Astrocyte of the cerebellum (primary cell): ENCODE measurements at regions not wholly inside any gene's neighbourhood (a gene's known extent, or its start where the extent isn't known, plus 50 kb on each side); places are given as distances from the start of the nearest gene placed in this dataset.

Experiments
- DNase-seq: peaks from one replicate; pipeline ENCODE4 v3.0.0-alpha.2; 2011; ENCODE audit warnings: low read depth
- H3K4me3 ChIP-seq: 2 replicates; pipeline ENCODE4 v1.5.1; 2011; ENCODE audit warnings: mild to moderate bottlenecking, low read depth, low read length, moderate library complexity
- in situ Hi-C: cut with HindIII; loops from 2 replicates; pipeline ENCODE4 v1.10.0; 2017; ENCODE audit warnings: low sequenced_read_pairs
- TF ChIP-seq, protein P1 (sequence below): IDR thresholded peaks from 2 replicates; pipeline ENCODE4 v1.5.1; 2012; ENCODE audit warnings: low read length, low read depth, moderate library complexity, mild to moderate bottlenecking; ENCODE audit errors: missing control alignments

DNA sequence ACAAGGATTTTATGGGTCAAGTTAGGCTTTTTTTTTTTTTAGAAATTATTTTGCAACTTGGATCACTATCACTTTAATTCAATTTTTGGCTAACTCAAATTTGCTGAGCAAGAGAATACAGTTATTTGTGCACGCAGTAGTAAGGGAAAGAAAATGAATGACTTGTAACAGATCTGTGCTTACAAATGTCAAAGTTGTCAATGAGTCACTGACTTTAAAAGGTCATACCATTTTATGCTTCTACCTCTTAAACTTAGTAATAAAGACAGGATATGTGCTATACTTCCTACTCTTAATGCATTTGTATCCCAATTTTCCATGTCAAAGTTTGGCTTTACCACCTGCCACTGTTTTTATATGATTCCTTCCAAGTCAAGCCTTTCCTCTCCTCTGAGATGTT is 131.1 kb upstream of the FBXO33 start:
- H3K4me3 ChIP-seq = no peak overlapping the region
- in situ Hi-C loops = no loop called here

DNA sequence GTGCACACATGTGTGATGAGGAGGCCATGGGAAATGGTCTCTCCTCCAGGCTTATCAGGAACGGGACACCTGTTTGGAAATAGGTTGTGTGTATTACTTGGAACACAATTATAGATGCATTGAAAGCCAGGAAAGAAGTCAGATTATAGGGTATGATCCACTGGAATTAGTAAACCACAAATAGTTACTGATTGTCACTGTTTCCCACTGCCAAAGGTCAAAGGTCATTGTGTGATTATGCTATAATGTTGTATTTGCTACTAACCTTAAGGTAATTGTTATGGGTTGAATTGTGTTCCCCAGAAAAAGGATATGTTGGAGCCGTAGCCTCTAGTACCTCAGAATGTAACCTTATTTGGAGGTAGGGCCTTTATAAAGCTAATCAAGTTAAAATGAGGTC is 129.9 kb upstream of the FBXO33 start:
- in situ Hi-C loops = no loop called here
- no peak for DNase-seq
- TF ChIP-seq, protein P1, sequence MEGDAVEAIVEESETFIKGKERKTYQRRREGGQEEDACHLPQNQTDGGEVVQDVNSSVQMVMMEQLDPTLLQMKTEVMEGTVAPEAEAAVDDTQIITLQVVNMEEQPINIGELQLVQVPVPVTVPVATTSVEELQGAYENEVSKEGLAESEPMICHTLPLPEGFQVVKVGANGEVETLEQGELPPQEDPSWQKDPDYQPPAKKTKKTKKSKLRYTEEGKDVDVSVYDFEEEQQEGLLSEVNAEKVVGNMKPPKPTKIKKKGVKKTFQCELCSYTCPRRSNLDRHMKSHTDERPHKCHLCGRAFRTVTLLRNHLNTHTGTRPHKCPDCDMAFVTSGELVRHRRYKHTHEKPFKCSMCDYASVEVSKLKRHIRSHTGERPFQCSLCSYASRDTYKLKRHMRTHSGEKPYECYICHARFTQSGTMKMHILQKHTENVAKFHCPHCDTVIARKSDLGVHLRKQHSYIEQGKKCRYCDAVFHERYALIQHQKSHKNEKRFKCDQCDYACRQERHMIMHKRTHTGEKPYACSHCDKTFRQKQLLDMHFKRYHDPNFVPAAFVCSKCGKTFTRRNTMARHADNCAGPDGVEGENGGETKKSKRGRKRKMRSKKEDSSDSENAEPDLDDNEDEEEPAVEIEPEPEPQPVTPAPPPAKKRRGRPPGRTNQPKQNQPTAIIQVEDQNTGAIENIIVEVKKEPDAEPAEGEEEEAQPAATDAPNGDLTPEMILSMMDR = no peak
- no peak overlapping the region for H3K4me3 ChIP-seq

More for the DNA sequence above, 131.1 kb upstream of the FBXO33 start:
- TF ChIP-seq, protein P1 = no peak
- DNase-seq = no peak

DNA sequence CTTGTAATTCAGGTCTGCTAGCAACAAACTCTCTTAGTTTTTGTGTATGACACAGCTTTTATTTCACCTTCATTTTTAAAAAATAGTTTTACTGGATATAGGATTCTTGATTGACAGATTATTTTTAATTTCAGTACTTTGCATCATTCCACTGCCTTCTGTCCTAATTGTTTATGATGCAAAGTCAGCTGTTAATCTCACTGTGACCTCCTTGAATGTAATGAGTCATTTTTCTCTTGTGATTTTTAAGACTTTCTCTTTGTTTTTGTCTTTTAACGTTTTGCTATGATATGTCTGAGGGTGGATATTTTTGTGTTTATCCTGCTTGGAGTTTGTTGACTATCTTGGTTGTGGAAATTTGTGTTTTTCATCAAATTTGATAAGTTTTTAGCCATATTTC is 126.3 kb upstream of the FBXO33 start:
- in situ Hi-C loops = no loop called here
- no peak for DNase-seq
- TF ChIP-seq, protein P1 = no peak
- H3K4me3 ChIP-seq = no peak overlapping the region

DNA sequence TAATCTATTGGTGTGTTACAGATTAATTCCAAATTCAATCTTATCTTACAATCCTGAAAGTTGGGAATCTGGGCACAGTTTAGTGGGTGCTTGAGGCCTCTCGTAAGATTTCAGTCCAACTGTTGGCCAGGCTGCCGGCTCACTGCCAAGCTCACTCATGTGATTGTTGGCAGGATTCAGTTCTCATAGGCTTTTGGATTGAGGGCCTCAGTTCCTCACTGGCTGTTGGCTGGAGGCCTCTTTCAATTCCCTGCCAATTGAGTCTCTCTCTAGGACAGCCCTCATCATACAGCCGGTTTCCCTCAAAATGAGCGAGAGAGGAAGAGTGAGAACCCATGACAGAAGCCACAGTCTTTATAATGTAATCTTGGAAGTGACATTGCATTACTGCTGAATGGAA is 123.5 kb upstream of the FBXO33 start:
- no peak overlapping the region for H3K4me3 ChIP-seq
- TF ChIP-seq, protein P1 = no peak
- DNase-seq = no peak
- in situ Hi-C loops = no loop called here

DNA sequence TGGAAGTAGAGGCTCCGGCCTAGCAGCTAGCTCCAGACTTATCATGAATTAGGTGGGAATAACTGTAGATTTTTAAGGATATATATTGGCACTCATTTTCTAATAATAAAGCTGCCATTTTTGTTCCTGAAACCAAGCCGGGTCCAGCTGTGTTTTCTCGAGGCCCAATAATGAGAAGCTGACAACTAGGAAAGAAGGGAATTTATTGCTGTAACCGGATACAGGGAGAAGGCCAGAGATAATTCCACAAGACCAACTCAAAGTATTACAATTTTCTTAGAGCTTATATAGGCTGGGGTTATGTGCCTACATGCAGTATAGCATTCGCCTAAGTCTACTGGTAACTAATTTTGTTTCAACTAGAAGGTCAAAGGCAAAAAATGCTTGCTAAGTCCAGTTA is 122.3 kb upstream of the FBXO33 start:
- no peak for DNase-seq
- TF ChIP-seq, protein P1 = no peak
- no peak overlapping the region for H3K4me3 ChIP-seq
- in situ Hi-C loops = no loop called here

DNA sequence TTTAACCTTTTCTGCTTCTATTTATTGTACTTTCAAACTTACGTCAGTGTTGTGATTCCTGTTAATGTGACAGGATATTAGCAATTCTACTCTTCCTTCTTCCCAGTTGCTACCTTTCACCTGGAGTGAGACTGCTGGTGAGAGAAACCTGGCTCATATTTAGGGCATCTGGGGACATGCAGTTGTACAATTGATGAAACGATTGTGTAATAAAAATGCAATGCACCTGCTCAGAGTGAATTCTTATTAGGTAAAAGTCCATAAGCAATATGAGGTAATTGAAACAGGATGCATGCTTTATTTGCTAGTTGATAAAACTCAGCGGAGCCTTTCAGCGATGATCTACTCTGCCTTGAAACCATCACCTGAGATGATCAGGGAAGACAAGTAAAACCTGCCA is 116.1 kb upstream of the FBXO33 start:
- in situ Hi-C loops = no loop called here
- TF ChIP-seq, protein P1 = no peak
- no peak for DNase-seq
- no peak overlapping the region for H3K4me3 ChIP-seq

DNA sequence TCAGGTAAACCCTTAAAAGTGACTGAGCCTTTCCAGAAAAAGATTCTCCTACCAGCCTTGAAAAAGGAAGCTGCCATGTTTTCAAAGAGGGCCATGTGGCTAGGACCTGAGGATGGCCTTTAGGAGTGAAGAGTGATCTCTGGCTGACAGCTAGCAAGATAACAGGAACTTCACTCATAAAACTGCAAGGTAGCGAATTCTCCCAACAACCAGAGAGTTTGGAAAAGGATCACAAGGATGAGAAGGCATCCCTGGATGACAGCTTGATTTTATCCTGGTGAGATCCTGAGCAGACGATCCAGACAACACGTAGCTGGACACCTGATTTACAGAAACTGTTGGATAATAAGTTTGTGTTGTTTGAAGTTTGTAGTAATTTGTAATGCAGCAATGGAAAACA is 115.6 kb upstream of the FBXO33 start:
- no peak overlapping the region for H3K4me3 ChIP-seq
- TF ChIP-seq, protein P1 = no peak
- DNase-seq = no peak
- in situ Hi-C loops = no loop called here
